WI38 (cell line): ENCODE measurements at regions not wholly inside any gene's neighbourhood (a gene's known extent, or its start where the extent isn't known, plus 50 kb on each side); places are given as distances from the start of the nearest gene placed in this dataset.

Source experiments
- H3K4me3 ChIP-seq: 2 replicates; pipeline ENCODE4 v1.5.1; 2011; ENCODE audit warnings: low read depth, mild to moderate bottlenecking, control low read depth, low read length
- TF ChIP-seq, protein P1 (sequence below): IDR thresholded peaks from 2 replicates; pipeline ENCODE4 v1.5.1; 2012; ENCODE audit warnings: low read depth, mild to moderate bottlenecking, control low read depth, low read length

DNA sequence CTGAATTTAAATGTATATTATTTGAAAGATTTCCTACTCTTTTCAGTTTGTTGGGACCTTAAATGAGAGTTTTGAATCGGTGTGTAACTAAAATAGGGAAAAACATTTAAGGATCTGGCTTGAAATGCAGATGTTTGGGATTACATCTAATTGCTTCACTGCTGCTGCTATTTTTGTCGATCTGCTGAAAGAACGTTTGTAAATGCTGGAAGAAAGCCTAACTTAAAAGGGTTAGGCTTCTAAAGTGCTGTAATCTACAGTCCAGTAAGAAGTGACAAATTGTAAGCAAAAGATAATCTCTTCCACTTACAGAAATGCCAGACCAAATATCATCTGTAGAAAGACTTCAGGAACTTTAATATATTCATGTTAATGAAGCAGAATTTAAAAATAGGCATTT, 691.6 kb downstream of the ZNF385D start:
- H3K4me3 ChIP-seq = no peak overlapping the region
- TF ChIP-seq, protein P1, sequence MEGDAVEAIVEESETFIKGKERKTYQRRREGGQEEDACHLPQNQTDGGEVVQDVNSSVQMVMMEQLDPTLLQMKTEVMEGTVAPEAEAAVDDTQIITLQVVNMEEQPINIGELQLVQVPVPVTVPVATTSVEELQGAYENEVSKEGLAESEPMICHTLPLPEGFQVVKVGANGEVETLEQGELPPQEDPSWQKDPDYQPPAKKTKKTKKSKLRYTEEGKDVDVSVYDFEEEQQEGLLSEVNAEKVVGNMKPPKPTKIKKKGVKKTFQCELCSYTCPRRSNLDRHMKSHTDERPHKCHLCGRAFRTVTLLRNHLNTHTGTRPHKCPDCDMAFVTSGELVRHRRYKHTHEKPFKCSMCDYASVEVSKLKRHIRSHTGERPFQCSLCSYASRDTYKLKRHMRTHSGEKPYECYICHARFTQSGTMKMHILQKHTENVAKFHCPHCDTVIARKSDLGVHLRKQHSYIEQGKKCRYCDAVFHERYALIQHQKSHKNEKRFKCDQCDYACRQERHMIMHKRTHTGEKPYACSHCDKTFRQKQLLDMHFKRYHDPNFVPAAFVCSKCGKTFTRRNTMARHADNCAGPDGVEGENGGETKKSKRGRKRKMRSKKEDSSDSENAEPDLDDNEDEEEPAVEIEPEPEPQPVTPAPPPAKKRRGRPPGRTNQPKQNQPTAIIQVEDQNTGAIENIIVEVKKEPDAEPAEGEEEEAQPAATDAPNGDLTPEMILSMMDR = no peak

DNA sequence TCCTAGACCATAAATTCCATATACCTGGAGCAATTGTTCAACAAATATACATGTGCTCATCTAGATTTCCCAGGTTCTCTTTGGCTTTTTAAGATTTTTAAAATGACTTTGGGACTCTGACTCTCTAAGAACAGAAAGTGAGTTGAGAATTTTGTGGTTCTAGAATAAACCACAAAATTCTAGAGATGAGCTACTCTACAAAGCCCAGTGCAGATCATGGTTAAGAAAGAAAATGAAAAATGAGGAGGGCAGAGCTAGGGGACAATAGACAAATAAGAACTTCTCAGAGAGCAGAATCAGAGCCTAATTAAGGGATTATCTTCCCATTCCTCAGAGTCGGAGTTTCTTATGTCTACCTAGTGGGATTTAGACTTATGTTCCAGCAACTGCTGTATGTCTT, 694.7 kb downstream of the ZNF385D start:
- H3K4me3 ChIP-seq = no peak overlapping the region
- TF ChIP-seq, protein P1 = no peak

DNA sequence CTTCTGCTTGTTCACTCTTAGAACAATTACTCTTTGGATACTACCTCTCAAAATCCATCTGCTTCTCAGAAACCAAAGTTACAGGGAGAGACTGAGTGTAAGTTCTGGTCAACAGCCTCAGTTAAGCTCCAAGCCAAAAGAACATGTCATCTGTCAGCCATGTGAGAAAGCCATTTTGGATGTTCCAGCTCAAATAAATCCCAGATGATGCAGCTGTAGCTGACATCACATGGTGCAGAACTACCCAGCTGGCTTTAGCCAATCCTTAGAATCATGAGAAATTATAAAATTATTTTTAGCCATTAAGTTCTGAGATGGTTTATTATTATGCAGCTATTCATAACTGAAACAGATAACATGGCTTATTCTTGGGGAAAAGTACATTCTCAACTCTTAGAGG, 696.0 kb downstream of the ZNF385D start:
- TF ChIP-seq, protein P1 = no peak
- no peak overlapping the region for H3K4me3 ChIP-seq

DNA sequence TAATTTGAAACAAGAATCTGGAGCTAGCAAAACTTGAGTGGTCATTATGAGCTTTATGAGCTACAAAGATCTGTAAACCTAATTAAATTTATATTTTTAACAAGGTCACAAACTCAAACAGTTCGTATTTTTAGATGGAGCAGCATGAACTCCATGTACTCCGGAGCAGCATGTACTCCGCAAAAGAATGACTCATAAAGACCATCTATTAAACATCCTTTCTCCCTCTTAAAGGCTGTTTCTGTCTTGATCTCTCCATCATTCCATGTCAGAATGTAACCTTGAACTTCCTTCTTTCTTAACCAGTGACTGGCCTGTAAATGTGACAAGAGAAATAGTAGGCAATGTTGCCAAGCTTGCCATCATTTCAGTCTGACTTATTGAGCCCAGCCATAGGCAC, 696.9 kb downstream of the ZNF385D start:
- TF ChIP-seq, protein P1 = no peak
- H3K4me3 ChIP-seq = no peak overlapping the region

DNA sequence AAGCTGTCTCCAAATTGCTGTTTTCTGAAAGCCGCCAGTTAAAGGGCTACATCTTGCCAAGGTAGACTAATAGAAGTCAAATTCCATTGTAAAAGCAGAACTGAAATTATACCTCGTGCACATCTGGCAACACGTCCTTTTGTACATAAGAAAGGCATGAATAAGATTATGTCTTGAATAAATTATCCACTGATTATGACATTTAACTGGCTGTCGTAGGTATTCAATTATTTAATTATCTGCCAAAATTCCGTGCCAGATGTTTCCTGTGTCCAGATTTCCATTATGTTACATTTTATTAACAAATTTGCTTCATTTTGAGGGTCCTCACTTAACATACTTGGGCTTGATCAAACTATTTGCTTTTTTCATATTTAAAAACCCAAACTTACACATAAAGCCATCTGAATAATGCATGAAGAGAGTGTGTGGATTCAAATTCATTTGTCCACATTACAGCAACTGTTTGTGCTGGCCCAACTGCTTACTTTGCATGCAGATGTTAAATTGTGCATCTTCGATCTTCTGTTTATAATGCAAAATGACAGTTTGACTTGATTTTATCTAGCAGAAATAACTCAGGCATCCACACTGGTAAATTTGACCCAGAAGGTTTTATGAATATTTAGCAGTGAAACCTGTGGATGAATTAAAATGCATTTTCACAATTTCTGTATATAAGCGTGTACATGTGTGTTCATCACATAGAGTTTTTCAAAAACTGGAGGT, 701.5 kb downstream of the ZNF385D start:
- TF ChIP-seq, protein P1 = no peak
- H3K4me3 ChIP-seq = no peak overlapping the region

DNA sequence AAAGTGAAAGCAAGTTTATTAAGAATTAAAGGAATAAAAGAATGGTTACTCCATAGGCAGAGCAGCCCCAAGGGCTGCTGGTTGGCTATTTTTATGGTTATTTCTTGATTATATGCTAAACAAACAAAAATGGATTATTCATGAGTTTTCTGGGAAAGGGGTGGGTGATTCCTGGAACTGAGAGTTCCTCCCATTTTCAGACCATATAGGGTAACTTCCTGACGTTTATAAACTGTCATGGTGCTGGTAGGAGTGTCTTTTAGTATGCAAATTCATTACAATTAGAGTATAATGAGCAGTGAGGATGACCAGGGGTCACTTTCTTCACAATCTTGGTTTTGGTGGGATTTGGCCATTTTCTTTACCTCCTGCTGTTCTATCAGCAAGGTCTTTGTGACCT, 707.9 kb downstream of the ZNF385D start:
- H3K4me3 ChIP-seq = no peak overlapping the region
- TF ChIP-seq, protein P1 = no peak

DNA sequence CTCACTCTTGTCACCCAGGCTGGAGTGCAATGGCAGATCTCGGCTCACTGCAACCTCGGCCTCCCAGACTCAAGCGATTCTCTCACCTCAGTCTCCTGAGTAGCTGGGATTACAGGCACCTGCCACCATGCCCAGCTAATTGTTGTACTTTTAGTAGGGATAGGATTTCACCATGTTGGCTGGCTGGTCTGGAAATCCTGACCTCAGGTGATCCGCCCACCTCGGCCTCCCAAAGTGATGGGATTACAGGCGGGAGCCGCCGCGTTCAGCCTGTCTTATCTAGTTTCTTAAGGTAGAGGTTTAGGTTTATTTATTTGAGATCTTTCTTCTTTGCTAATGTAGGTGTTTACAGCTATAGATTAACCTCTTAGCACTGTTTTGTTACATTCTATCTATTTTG, 708.8 kb downstream of the ZNF385D start:
- TF ChIP-seq, protein P1 = no peak
- no peak overlapping the region for H3K4me3 ChIP-seq
